Astrocyte (in vitro differentiated cells and primary cell): ENCODE measurements at regions not wholly inside any gene's neighbourhood (a gene's known extent, or its start where the extent isn't known, plus 50 kb on each side); places are given as distances from the start of the nearest gene placed in this dataset.

Experiments used
- DNase-seq: peaks from one replicate; pipeline ENCODE4 v3.0.0-alpha.2; 2010; ENCODE audit warnings: low read depth
- FAIRE-seq: peaks from 2 replicates; lab custom pipeline; 2011; peaks lifted over from hg19 to GRCh38; lab: Jason Lieb, UNC
- H2AFZ ChIP-seq: 2 replicates; pipeline ENCODE4 v1.6.0; 2012; ENCODE audit warnings: low read depth, low read length, inconsistent platforms
- H3K27ac ChIP-seq: 2 replicates; pipeline ENCODE4 v1.5.1; 2011; ENCODE audit warnings: low read depth, low read length, inconsistent platforms
- H3K27me3 ChIP-seq: 2 replicates; pipeline ENCODE4 v1.6.0; 2011; ENCODE audit warnings: low read length, inconsistent platforms; ENCODE audit not compliant: insufficient read depth
- H3K36me3 ChIP-seq: 2 replicates; pipeline ENCODE4 v1.5.1; 2011; ENCODE audit warnings: low read length, inconsistent platforms; ENCODE audit not compliant: insufficient read depth
- H3K4me1 ChIP-seq: 2 replicates; pipeline ENCODE4 v1.5.1; 2011; ENCODE audit warnings: low read length, inconsistent platforms; ENCODE audit not compliant: insufficient read depth
- H3K4me2 ChIP-seq: 2 replicates; pipeline ENCODE4 v1.6.0; 2012; ENCODE audit warnings: low read length, inconsistent platforms
- H3K4me3 ChIP-seq: 2 replicates; pipeline ENCODE4 v1.5.1; 2011; ENCODE audit warnings: low read depth, mild to moderate bottlenecking, low read length, inconsistent platforms; ENCODE audit not compliant: insufficient read depth
- H3K79me2 ChIP-seq: 2 replicates; pipeline ENCODE4 v1.6.0; 2012; ENCODE audit warnings: mild to moderate bottlenecking, low read length, inconsistent platforms; ENCODE audit not compliant: insufficient read depth
- H3K9ac ChIP-seq: 2 replicates; pipeline ENCODE4 v1.6.0; 2012; ENCODE audit warnings: mild to moderate bottlenecking, low read length, inconsistent platforms
- H3K9me3 ChIP-seq: 2 replicates; pipeline ENCODE4 v1.5.1; 2012; ENCODE audit warnings: low read depth, mild to moderate bottlenecking, low read length, inconsistent platforms; ENCODE audit not compliant: insufficient read depth
- H4K20me1 ChIP-seq: 2 replicates; pipeline ENCODE4 v1.6.0; 2012; ENCODE audit warnings: low read length, inconsistent platforms; ENCODE audit not compliant: insufficient read depth
- H3K27ac Mint-ChIP-seq: one replicate; pipeline ENCODE4 v1.8.0; 2021; ENCODE audit warnings: mild to moderate bottlenecking, mixed read lengths; ENCODE audit not compliant: unreplicated experiment
- H3K27me3 Mint-ChIP-seq: one replicate; pipeline ENCODE4 v1.8.0; 2021; ENCODE audit warnings: low read depth, mixed read lengths; ENCODE audit not compliant: unreplicated experiment
- H3K36me3 Mint-ChIP-seq: one replicate; pipeline ENCODE4 v1.8.0; 2021; ENCODE audit warnings: low read depth, mixed read lengths; ENCODE audit not compliant: unreplicated experiment
- H3K4me1 Mint-ChIP-seq: one replicate; pipeline ENCODE4 v1.8.0; 2021; ENCODE audit warnings: low read depth, mixed read lengths; ENCODE audit not compliant: unreplicated experiment
- H3K4me3 Mint-ChIP-seq: one replicate; pipeline ENCODE4 v1.8.0; 2021; ENCODE audit warnings: mild to moderate bottlenecking, moderate library complexity, mixed read lengths; ENCODE audit not compliant: unreplicated experiment
- H3K9me3 Mint-ChIP-seq: one replicate; pipeline ENCODE4 v1.8.0; 2021; ENCODE audit warnings: mild to moderate bottlenecking, mixed read lengths; ENCODE audit not compliant: unreplicated experiment
- EZH2 ChIP-seq: IDR thresholded peaks from 2 replicates; pipeline ENCODE4 v1.6.1; 2012; ENCODE audit warnings: mild to moderate bottlenecking, low read length, inconsistent platforms; ENCODE audit not compliant: insufficient read depth
- TF ChIP-seq, protein P1 (sequence below): IDR thresholded peaks from 2 replicates; pipeline ENCODE4 v1.5.1; 2011; ENCODE audit warnings: low read depth, mild to moderate bottlenecking, inconsistent platforms, low read length, moderate library complexity; ENCODE audit not compliant: insufficient read depth

GRCh38 chr18:73220663-73221062 lies 352.9 kb upstream of the NETO1 start:
- no peak overlapping the region for H3K27ac Mint-ChIP-seq
- no peak overlapping the region for H2AFZ ChIP-seq
- no peaks in the 10 kb centered on the region for H4K20me1 ChIP-seq
- no peaks in the 10 kb centered on the region for H3K4me1 Mint-ChIP-seq
- H3K4me1 ChIP-seq = no peaks in the 10 kb centered on the region
- peaks cover 31% of the 10 kb centered on the region for H3K9me3 Mint-ChIP-seq
- H3K27me3 Mint-ChIP-seq = no peaks in the 10 kb centered on the region
- H3K4me2 ChIP-seq = no peak overlapping the region
- no peaks in the 10 kb centered on the region for H3K36me3 Mint-ChIP-seq
- H3K27ac ChIP-seq = no peak overlapping the region
- no peak overlapping the region for H3K4me3 ChIP-seq
- DNase-seq = no peak
- H3K9me3 ChIP-seq = peaks cover 18% of the 10 kb centered on the region
- H3K27me3 ChIP-seq = no peaks in the 10 kb centered on the region
- no peak overlapping the region for H3K4me3 Mint-ChIP-seq
- H3K79me2 ChIP-seq = no peaks in the 10 kb centered on the region
- no peak for TF ChIP-seq EZH2
- TF ChIP-seq, protein P1, sequence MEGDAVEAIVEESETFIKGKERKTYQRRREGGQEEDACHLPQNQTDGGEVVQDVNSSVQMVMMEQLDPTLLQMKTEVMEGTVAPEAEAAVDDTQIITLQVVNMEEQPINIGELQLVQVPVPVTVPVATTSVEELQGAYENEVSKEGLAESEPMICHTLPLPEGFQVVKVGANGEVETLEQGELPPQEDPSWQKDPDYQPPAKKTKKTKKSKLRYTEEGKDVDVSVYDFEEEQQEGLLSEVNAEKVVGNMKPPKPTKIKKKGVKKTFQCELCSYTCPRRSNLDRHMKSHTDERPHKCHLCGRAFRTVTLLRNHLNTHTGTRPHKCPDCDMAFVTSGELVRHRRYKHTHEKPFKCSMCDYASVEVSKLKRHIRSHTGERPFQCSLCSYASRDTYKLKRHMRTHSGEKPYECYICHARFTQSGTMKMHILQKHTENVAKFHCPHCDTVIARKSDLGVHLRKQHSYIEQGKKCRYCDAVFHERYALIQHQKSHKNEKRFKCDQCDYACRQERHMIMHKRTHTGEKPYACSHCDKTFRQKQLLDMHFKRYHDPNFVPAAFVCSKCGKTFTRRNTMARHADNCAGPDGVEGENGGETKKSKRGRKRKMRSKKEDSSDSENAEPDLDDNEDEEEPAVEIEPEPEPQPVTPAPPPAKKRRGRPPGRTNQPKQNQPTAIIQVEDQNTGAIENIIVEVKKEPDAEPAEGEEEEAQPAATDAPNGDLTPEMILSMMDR = no peak
- no peaks in the 10 kb centered on the region for H3K36me3 ChIP-seq
- no peak for FAIRE-seq
- H3K9ac ChIP-seq = no peak overlapping the region

DNA sequence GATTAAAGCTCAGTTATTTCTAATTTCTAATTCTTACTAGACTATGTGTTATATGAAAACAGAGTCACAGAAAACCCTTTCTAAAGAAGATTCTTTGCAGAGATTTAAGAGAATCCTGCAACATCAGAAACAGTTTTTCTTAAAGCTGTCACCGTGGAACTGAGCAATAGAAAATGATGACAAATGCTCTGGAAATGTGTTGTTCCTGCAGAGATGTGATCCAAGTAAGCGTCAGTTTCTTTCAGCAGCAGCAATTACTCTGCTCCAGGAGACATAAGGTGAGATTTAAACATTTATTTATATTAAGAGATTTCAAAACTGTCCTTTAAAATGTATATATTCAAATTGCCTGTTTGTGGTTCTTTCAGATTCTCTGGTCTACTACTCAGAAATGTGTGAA lies 350.5 kb upstream of the NETO1 start:
- H3K4me1 Mint-ChIP-seq = no peaks in the 10 kb centered on the region
- H3K4me3 Mint-ChIP-seq = no peak overlapping the region
- Histone ChIP-seq H3K36me3 (no peaks in the 10 kb centered on the region), H3K4me2 (no peak overlapping the region), H4K20me1 (no peaks in the 10 kb centered on the region), H3K4me1 (no peaks in the 10 kb centered on the region), H3K27ac (no peak overlapping the region), H3K79me2 (no peaks in the 10 kb centered on the region), H3K9me3 (peaks cover 18% of the 10 kb centered on the region), H3K9ac (no peak overlapping the region), H2AFZ (no peak overlapping the region), H3K4me3 (no peak overlapping the region), H3K27me3 (no peaks in the 10 kb centered on the region)
- no peak overlapping the region for H3K27ac Mint-ChIP-seq
- H3K27me3 Mint-ChIP-seq = no peaks in the 10 kb centered on the region
- no peak for TF ChIP-seq EZH2
- TF ChIP-seq, protein P1 = no peak
- H3K36me3 Mint-ChIP-seq = no peaks in the 10 kb centered on the region
- H3K9me3 Mint-ChIP-seq = peaks cover 29% of the 10 kb centered on the region
- FAIRE-seq (no peak), DNase-seq (no peak)

DNA sequence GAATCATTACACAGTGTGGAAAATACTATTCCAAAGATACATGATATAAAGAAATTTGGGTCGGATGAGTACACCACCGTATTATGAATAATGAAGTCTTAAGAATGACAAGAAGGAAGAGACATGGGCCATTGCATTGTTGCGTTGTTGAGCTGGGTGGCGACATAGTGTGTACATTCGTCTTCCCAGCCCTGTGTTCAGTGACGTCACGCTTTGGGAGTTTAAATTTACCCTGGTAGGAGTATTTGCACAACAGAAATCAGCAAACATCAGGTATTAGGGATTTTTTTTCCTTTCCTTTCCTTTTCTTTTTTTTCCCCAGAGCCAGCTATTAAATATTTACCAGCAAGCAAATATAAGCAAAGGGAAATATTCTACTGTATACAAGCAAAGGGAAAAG lies 347.2 kb upstream of the NETO1 start:
- FAIRE-seq (no peak), DNase-seq (no peak)
- H3K27ac Mint-ChIP-seq = no peak overlapping the region
- no peaks in the 10 kb centered on the region for H3K4me1 Mint-ChIP-seq
- H3K9me3 Mint-ChIP-seq = peaks cover 14% of the 10 kb centered on the region
- no peaks in the 10 kb centered on the region for H3K27me3 ChIP-seq
- no peak overlapping the region for H3K4me2 ChIP-seq
- no peaks in the 10 kb centered on the region for H3K4me1 ChIP-seq
- H3K9ac ChIP-seq = no peak overlapping the region
- H3K36me3 ChIP-seq = no peaks in the 10 kb centered on the region
- H3K27ac ChIP-seq = no peak overlapping the region
- no peak overlapping the region for H3K4me3 ChIP-seq
- no peaks in the 10 kb centered on the region for H3K79me2 ChIP-seq
- TF ChIP-seq, protein P1 = no peak
- no peak for TF ChIP-seq EZH2
- no peaks in the 10 kb centered on the region for H4K20me1 ChIP-seq
- no peaks in the 10 kb centered on the region for H3K27me3 Mint-ChIP-seq
- peaks cover 9% of the 10 kb centered on the region for H3K9me3 ChIP-seq
- no peak overlapping the region for H2AFZ ChIP-seq
- no peaks in the 10 kb centered on the region for H3K36me3 Mint-ChIP-seq
- H3K4me3 Mint-ChIP-seq = no peak overlapping the region
